ENCODE measurements at regions not wholly inside any gene's neighbourhood (a gene's known extent, or its start where the extent isn't known, plus 50 kb on each side); places are given as distances from the start of the nearest gene placed in this dataset.
"Not testable (repeated sequence)": the region's sequence is repeated elsewhere in the genome, so short reads cannot be mapped to it uniquely, and the experiment has no call there.

- not testable (repeated sequence) for TF ChIP-seq EP300 (IDR thresholded peaks at IDR 0.05; ENCODE audit: low read depth); CTCF (IDR thresholded peaks at IDR 0.05)
These were observed 53.8 kb upstream of the CXorf66 start for GRCh38 chrX:140019134-140019533.

Data from transverse colon (tissue), 3 donors.